OCI-LY7 (cell line): ENCODE measurements at regions not wholly inside any gene's neighbourhood (a gene's known extent, or its start where the extent isn't known, plus 50 kb on each side); places are given as distances from the start of the nearest gene placed in this dataset.

Experiments
- CTCF ChIP-seq: fragments of 200-600 bp; sonication (generic); conservative IDR thresholded peaks from 2 replicates; pipeline ENCODE4 v1.5.1; 2014; ENCODE audit warnings: mild to moderate bottlenecking, antibody characterized with exemption, low read length, moderate library complexity, mixed read lengths
- EZH2phosphoT487 ChIP-seq: fragments of 200-600 bp; sonication (generic); IDR thresholded peaks from 2 replicates; pipeline ENCODE4 v1.6.1; 2018; ENCODE audit warnings: low read depth, borderline replicate concordance, mild to moderate bottlenecking, mixed run types, antibody characterized with exemption, low read length, moderate library complexity, mixed read lengths

- TF ChIP-seq CTCF, result no peak
- no peak for TF ChIP-seq EZH2phosphoT487
Measured at GRCh38 chr6:139457476-139457875, 83.0 kb upstream of the CITED2 start.
